HepG2 (cell line): ENCODE measurements at regions not wholly inside any gene's neighbourhood (a gene's known extent, or its start where the extent isn't known, plus 50 kb on each side); places are given as distances from the start of the nearest gene placed in this dataset.

ENCODE experiments used
- ATAC-seq: fragments of 200-7000 bp; cut with Tn5 transposase; 3 replicates; pipeline ENCODE4 v1.9.1; 2020; ENCODE audit warnings: mild to moderate bottlenecking, moderate library complexity
- BruUV-seq: library from RNA; stranded (reverse); fragments of 400-500 nt; replicated peaks from 2 replicates; lab custom pipeline; 2021; lab: Mats Ljungman, UMichigan
- CTCF ChIA-PET: fragments of 300-600 bp; formaldehyde crosslinking; extraction: SDS; loops from one replicate; lab custom pipeline; 2021; ENCODE audit warnings: low total read pairs, inconsistent platforms, low intra/inter-chr PET ratio; lab: Yijun Ruan, JAX
- POLR2A ChIA-PET: fragments of 350-600 bp; sonication (Branson Sonifier 250); formaldehyde crosslinking; loops from one replicate; lab custom pipeline; 2020; ENCODE audit warnings: antibody characterized with exemption, inconsistent platforms; lab: Yijun Ruan, JAX
- DNase-seq: peaks from one replicate; pipeline ENCODE4 v3.0.0-alpha.2; 2015; ENCODE audit warnings: low spot score
- FAIRE-seq: peaks from 3 replicates; lab custom pipeline; 2011; peaks lifted over from hg19 to GRCh38; lab: Jason Lieb, UNC
- H2AFZ ChIP-seq: one replicate; pipeline ENCODE4 v1.6.1; 2011; ENCODE audit warnings: low read length, inconsistent platforms
- H3K27ac ChIP-seq: fragments of 300-600 bp; 3 replicates; pipeline ENCODE4 v1.8.0; 2011; ENCODE audit warnings: mixed run types, mild to moderate bottlenecking, mixed read lengths, low read length, inconsistent platforms; ENCODE audit not compliant: insufficient read depth; ENCODE audit errors: extremely low read length
- H3K27me3 ChIP-seq, 2 experiments: fragments of 200-600 bp in 1 of 2; 2 replicates in 1 of 2; 3 replicates in 1 of 2; pipeline versions ENCODE4 v1.6.0 to v1.8.0; 2011; ENCODE audit warnings: low read length in 2 of 2, mild to moderate bottlenecking in 2 of 2, moderate library complexity in 2 of 2, inconsistent platforms in 1 of 2; ENCODE audit not compliant: insufficient read depth in 2 of 2, control insufficient read depth in 1 of 2
- H3K36me3 ChIP-seq, 2 experiments: fragments of 200-600 bp in 1 of 2; replicated peaks in 1 of 2; 2 replicates in 1 of 2; 3 replicates in 1 of 2; pipeline versions ENCODE4 v1.5.1 to v1.8.0; 2011; ENCODE audit warnings: low read length in 2 of 2, inconsistent platforms in 1 of 2; ENCODE audit not compliant: insufficient read depth in 2 of 2, control insufficient read depth in 1 of 2
- H3K4me1 ChIP-seq: 2 replicates; pipeline ENCODE4 v1.5.1; 2012; ENCODE audit warnings: low read length, inconsistent platforms; ENCODE audit not compliant: insufficient read depth
- H3K4me2 ChIP-seq: 2 replicates; pipeline ENCODE4 v1.6.0; 2011; ENCODE audit warnings: low read depth, low read length, inconsistent platforms
- H3K4me3 ChIP-seq, 3 experiments: fragments of 200-600 bp in 1 of 3; sonication (generic), shearing (Covaris generic) in 1 of 3; replicated peaks in 1 of 3; 2 replicates each; pipeline ENCODE4 v1.5.1; 2011 to 2016; ENCODE audit warnings: low read length in 3 of 3, inconsistent platforms in 2 of 3, low read depth in 2 of 3, mild to moderate bottlenecking in 2 of 3, control low read depth in 1 of 3, mixed read lengths in 1 of 3; ENCODE audit not compliant: insufficient read depth in 1 of 3
- H3K79me2 ChIP-seq: one replicate; pipeline ENCODE4 v1.6.1; 2011; ENCODE audit warnings: low read length, inconsistent platforms; ENCODE audit not compliant: insufficient read depth
- H3K9ac ChIP-seq: 2 replicates; pipeline ENCODE4 v1.6.0; 2011; ENCODE audit warnings: mild to moderate bottlenecking, low read depth, low read length, inconsistent platforms; ENCODE audit not compliant: insufficient read depth
- H3K9me3 ChIP-seq: 2 replicates; pipeline ENCODE4 v1.5.1; 2012; ENCODE audit warnings: mild to moderate bottlenecking, low read length
- H4K20me1 ChIP-seq: 2 replicates; pipeline ENCODE4 v1.6.0; 2011; ENCODE audit warnings: inconsistent platforms, mild to moderate bottlenecking, low read length, moderate library complexity; ENCODE audit not compliant: insufficient read depth
- BCL6 ChIP-seq: IDR thresholded peaks from 2 replicates; pipeline ENCODE4 v1.6.1; 2016; ENCODE audit warnings: missing genetic modification reagents, missing compliant biosample characterization
- ELF1 ChIP-seq: sonication (generic); formaldehyde crosslinking; IDR thresholded peaks from 2 replicates; pipeline ENCODE4 v1.4.0; 2020; ENCODE audit warnings: missing genetic modification reagents
- HNRNPH1 ChIP-seq: fragments of 200-400 bp; formaldehyde crosslinking; optimal IDR thresholded peaks from 2 replicates; pipeline ENCODE3; 2017; ENCODE audit warnings: mild to moderate bottlenecking, low read depth, low read length
- KDM5A ChIP-seq: fragments of 200-600 bp; sonication (generic); IDR thresholded peaks from 2 replicates; pipeline ENCODE4 v1.7.0; 2018; ENCODE audit warnings: antibody characterized with exemption, mild to moderate bottlenecking, low read length, borderline replicate concordance
- PCBP1 ChIP-seq: fragments of 200-400 bp; formaldehyde crosslinking; IDR thresholded peaks from 2 replicates; pipeline ENCODE4 v1.6.1; 2017; ENCODE audit warnings: mild to moderate bottlenecking, low read depth, low read length, borderline replicate concordance
- SNAI1 ChIP-seq: sonication (generic); formaldehyde crosslinking; IDR thresholded peaks from 2 replicates; pipeline ENCODE4 v1.5.0; 2020; ENCODE audit warnings: mild to moderate bottlenecking, missing genetic modification reagents, borderline replicate concordance
- ZNF12 ChIP-seq: sonication (generic); formaldehyde crosslinking; IDR thresholded peaks from 2 replicates; pipeline ENCODE4 v1.5.0; 2020; ENCODE audit warnings: missing genetic modification reagents
- ZNF547 ChIP-seq: sonication (generic); formaldehyde crosslinking; IDR thresholded peaks from 2 replicates; pipeline ENCODE4 v1.5.1; 2020; ENCODE audit warnings: mild to moderate bottlenecking, missing genetic modification reagents
- ZNF605 ChIP-seq: sonication (generic); formaldehyde crosslinking; IDR thresholded peaks from 2 replicates; pipeline ENCODE4 v1.8.0; 2022; ENCODE audit warnings: mild to moderate bottlenecking, missing genetic modification reagents
- ZSCAN20 ChIP-seq: sonication (generic); formaldehyde crosslinking; IDR thresholded peaks from 2 replicates; pipeline ENCODE4 v1.4.0; 2020; ENCODE audit warnings: missing genetic modification reagents, mild to moderate bottlenecking, borderline replicate concordance
- WGBS: methylation state at CpG from one replicate; pipeline ENCODE4 v1.1.6; 2017; ENCODE audit warnings: low lambda C conversion rate; 5-methylcytosine and 5-hydroxymethylcytosine counted together
- in situ Hi-C: cut with HindIII; loops from 2 replicates; pipeline ENCODE4 v1.10.0; 2017; ENCODE audit warnings: low pct_unique_long_range_greater_than_20kb; ENCODE audit not compliant: extremely low pct_ligation_motif_present
- intact Hi-C: fragments of 100-400 bp; cut with micrococcal nuclease; formaldehyde crosslinking; loops from one replicate; pipeline ENCODE4 v1.10.0; 2022; ENCODE audit not compliant: unreplicated experiment
- TF ChIP-seq, protein P1 (sequence below): sonication (generic); formaldehyde crosslinking; IDR thresholded peaks from 2 replicates; pipeline ENCODE4 v1.5.0; 2020; ENCODE audit warnings: mild to moderate bottlenecking, missing genetic modification reagents
- TF ChIP-seq, protein P2 (sequence below): sonication (generic); formaldehyde crosslinking; IDR thresholded peaks from 2 replicates; pipeline ENCODE4 v1.5.1; 2020; ENCODE audit warnings: missing genetic modification reagents, mild to moderate bottlenecking, borderline replicate concordance

DNA sequence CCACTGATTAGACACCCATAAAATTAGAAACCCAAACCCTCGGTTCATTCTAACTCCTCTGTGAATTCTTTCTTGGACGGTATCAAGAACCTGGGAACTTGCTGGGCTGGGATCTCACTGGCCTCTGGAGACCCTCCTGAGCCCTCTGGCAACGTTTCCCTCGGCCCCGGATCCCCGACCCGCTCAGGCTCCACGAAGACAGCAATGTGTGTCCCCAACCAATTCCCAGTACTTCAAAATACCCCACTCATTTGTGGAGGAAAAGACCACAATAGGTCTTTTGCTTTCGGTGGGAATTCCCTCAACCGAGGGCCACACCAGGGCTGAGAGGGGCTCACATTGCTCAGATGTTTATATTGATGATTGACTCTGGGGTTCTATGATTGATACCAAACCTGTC is 117.9 kb upstream of the PRR20G start (continued):
- TF ChIP-seq, protein P1, sequence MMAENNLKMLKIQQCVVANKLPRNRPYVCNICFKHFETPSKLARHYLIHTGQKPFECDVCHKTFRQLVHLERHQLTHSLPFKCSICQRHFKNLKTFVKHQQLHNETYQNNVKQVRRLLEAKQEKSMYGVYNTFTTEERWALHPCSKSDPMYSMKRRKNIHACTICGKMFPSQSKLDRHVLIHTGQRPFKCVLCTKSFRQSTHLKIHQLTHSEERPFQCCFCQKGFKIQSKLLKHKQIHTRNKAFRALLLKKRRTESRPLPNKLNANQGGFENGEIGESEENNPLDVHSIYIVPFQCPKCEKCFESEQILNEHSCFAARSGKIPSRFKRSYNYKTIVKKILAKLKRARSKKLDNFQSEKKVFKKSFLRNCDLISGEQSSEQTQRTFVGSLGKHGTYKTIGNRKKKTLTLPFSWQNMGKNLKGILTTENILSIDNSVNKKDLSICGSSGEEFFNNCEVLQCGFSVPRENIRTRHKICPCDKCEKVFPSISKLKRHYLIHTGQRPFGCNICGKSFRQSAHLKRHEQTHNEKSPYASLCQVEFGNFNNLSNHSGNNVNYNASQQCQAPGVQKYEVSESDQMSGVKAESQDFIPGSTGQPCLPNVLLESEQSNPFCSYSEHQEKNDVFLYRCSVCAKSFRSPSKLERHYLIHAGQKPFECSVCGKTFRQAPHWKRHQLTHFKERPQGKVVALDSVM (CRISPR knock-in tag): no peak
- TF ChIP-seq ZNF12 (no peak), ZNF547 (CRISPR knock-in tag) (no peak), SNAI1 (CRISPR knock-in tag) (no peak), ZNF605 (CRISPR knock-in tag) (no peak), ELF1 (CRISPR knock-in tag) (no peak), KDM5A (no peak), HNRNPH1 (no peak)
- TF ChIP-seq, protein P2, sequence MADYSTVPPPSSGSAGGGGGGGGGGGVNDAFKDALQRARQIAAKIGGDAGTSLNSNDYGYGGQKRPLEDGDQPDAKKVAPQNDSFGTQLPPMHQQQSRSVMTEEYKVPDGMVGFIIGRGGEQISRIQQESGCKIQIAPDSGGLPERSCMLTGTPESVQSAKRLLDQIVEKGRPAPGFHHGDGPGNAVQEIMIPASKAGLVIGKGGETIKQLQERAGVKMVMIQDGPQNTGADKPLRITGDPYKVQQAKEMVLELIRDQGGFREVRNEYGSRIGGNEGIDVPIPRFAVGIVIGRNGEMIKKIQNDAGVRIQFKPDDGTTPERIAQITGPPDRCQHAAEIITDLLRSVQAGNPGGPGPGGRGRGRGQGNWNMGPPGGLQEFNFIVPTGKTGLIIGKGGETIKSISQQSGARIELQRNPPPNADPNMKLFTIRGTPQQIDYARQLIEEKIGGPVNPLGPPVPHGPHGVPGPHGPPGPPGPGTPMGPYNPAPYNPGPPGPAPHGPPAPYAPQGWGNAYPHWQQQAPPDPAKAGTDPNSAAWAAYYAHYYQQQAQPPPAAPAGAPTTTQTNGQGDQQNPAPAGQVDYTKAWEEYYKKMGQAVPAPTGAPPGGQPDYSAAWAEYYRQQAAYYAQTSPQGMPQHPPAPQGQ: no peak

DNA sequence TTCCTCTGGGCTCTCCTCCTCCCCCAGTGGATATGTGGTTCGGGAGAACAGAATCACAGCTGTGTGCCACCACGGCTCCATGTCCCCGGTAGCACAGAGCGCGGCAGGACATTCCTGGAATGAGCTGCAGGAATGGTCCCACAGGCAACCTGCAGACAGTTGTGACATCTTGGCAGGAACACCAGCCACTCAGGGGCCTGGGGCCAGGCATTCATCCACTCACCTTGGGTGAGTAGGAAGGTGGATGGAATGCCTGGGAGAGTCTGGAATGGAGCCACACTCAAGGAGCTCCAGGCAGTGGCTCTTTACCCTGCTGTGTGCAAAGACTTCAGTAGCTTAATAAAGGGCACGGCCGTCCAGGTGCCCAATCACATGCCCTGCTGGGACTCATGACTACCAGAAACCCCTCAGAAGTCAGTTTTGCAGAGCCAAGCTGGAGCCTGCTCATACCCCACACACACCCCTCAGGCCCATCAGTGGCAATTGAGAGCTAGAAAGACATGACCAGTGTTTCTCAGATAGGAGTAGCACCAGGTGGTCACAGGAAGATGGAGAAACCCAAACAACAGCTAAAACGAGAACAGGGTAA is 117.3 kb upstream of the PRR20G start:
- Histone ChIP-seq H3K27me3 (peaks cover 5 to 46% of the 10 kb centered on the region in 2 experiments; a peak in 4 of 5 replicates), H3K36me3 (no peaks in the 10 kb centered on the region), H4K20me1 (no peaks in the 10 kb centered on the region), H3K27ac (no peak overlapping the region), H3K4me2 (no peak overlapping the region), H3K9me3 (no peaks in the 10 kb centered on the region), H3K9ac (no peak overlapping the region), H2AFZ (no peak overlapping the region), H3K79me2 (no peaks in the 10 kb centered on the region), H3K4me1 (no peaks in the 10 kb centered on the region), H3K4me3 (no peak overlapping the region)
- POLR2A ChIA-PET: no interaction called here
- BruUV-seq: no TSS peak
- in situ Hi-C loops: no loop called here
- WGBS: 8% methylated on average over 4 of the region's 8 CpGs
- CTCF ChIA-PET: no interaction called here
- ATAC-seq: no peak
- FAIRE-seq: no peak
- DNase-seq: no peak
- no peak for TF ChIP-seq PCBP1
- no peak for TF ChIP-seq ZSCAN20 (CRISPR knock-in tag)
- no peak for TF ChIP-seq BCL6 (CRISPR knock-in tag)
- intact Hi-C loops: no loop called here
